NB4 (cell line): ENCODE measurements at regions not wholly inside any gene's neighbourhood (a gene's known extent, or its start where the extent isn't known, plus 50 kb on each side); places are given as distances from the start of the nearest gene placed in this dataset.

ENCODE experiments used
- CTCF ChIP-seq: IDR thresholded peaks from one replicate; pipeline ENCODE4 v1.5.1; 2012; ENCODE audit warnings: low read depth, low read length
- MYC ChIP-seq: IDR thresholded peaks from 2 replicates; pipeline ENCODE4 v1.6.1; 2011; ENCODE audit warnings: low read depth, low read length
- POLR2A ChIP-seq: IDR thresholded peaks from 2 replicates; pipeline ENCODE4 v1.6.1; 2011; ENCODE audit warnings: mild to moderate bottlenecking; ENCODE audit not compliant: insufficient read length; ENCODE audit errors: extremely low read depth

GRCh38 chr12:5328669-5329517 is 103.0 kb upstream of the NTF3 start:
- TF ChIP-seq POLR2A (no peak), CTCF (no peak), MYC (no peak)
